B cell (primary cell): ENCODE measurements at regions not wholly inside any gene's neighbourhood (a gene's known extent, or its start where the extent isn't known, plus 50 kb on each side); places are given as distances from the start of the nearest gene placed in this dataset.

Experiments used
- CTCF ChIP-seq: fragments of 200-600 bp; IDR thresholded peaks from one replicate; pipeline ENCODE4 v1.8.0; 2022; ENCODE audit warnings: antibody characterized with exemption, mild to moderate bottlenecking
- EZH2 ChIP-seq: IDR thresholded peaks from 2 replicates; pipeline ENCODE4 v1.6.1; 2012; ENCODE audit warnings: borderline replicate concordance, low read depth, mild to moderate bottlenecking, moderate library complexity, low read length; ENCODE audit not compliant: insufficient read depth, poor library complexity, severe bottlenecking

GRCh38 chr5:18686253-18686652 is 1052.0 kb downstream of the TAF11L14 start:
- TF ChIP-seq CTCF (no peak), EZH2 (no peak)
